Parathyroid adenoma (tissue), 2 donors: ENCODE measurements at regions not wholly inside any gene's neighbourhood (a gene's known extent, or its start where the extent isn't known, plus 50 kb on each side); places are given as distances from the start of the nearest gene placed in this dataset.

ENCODE experiments used
- H2AFZ ChIP-seq: fragments of 300-600 bp; sonication (generic); one replicate; pipeline ENCODE4 v1.7.0; 2017; ENCODE audit warnings: antibody characterized with exemption, mild to moderate bottlenecking
- H3K27ac ChIP-seq: fragments of 300-600 bp; sonication (generic); one replicate; pipeline ENCODE4 v1.7.0; 2017
- H3K27me3 ChIP-seq: fragments of 300-600 bp; sonication (generic); one replicate; pipeline ENCODE4 v1.7.0; 2017; ENCODE audit warnings: low read length; ENCODE audit not compliant: control insufficient read depth, insufficient read depth
- H3K36me3 ChIP-seq: fragments of 300-600 bp; sonication (generic); one replicate; pipeline ENCODE4 v1.7.0; 2017; ENCODE audit warnings: low read length; ENCODE audit not compliant: control insufficient read depth, insufficient read depth
- H3K4me1 ChIP-seq: fragments of 300-600 bp; sonication (generic); one replicate; pipeline ENCODE4 v1.7.0; 2017; ENCODE audit warnings: control low read depth
- H3K4me2 ChIP-seq: fragments of 300-600 bp; sonication (generic); one replicate; pipeline ENCODE4 v1.7.0; 2017; ENCODE audit warnings: low read length
- H3K4me3 ChIP-seq: fragments of 300-600 bp; sonication (generic); one replicate; pipeline ENCODE4 v1.7.0; 2017; ENCODE audit warnings: low read depth, low read length
- H3K79me2 ChIP-seq: fragments of 300-600 bp; sonication (generic); one replicate; pipeline ENCODE4 v1.7.0; 2017; ENCODE audit warnings: control low read depth
- H3K9ac ChIP-seq: fragments of 300-600 bp; sonication (generic); one replicate; pipeline ENCODE4 v1.7.0; 2017; ENCODE audit warnings: mild to moderate bottlenecking
- H3K9me3 ChIP-seq: fragments of 300-600 bp; sonication (generic); one replicate; pipeline ENCODE4 v1.7.0; 2017; ENCODE audit warnings: low read length; ENCODE audit not compliant: control insufficient read depth
- TF ChIP-seq, protein P1 (sequence below): fragments of 300-600 bp; sonication (generic); IDR thresholded peaks from one replicate; pipeline ENCODE4 v1.7.0; 2017; ENCODE audit warnings: antibody characterized with exemption, mild to moderate bottlenecking
- donor health status: primary hyperparathyroidism.

DNA sequence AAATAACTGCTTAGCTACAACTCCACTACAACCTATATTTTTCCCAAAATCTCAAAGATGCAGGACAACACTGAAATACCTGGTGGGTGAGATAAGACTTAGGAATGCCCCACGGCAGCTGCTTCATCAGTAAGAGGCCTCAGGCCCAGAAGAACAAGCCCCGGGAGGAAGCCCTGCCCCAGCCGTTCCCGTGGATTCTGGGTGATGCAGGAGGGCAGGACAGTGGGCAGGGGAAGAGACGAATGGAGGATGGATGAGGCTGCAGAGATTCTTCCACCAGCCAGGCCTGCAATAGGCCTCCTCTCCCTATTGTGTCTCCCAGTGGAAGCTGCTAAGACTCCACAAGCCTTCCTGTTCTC, 197.9 kb upstream of the HDAC4 start:
- H3K4me1 ChIP-seq, result no peaks in the 10 kb centered on the region
- H3K27me3 ChIP-seq, result no peaks in the 10 kb centered on the region
- TF ChIP-seq, protein P1, sequence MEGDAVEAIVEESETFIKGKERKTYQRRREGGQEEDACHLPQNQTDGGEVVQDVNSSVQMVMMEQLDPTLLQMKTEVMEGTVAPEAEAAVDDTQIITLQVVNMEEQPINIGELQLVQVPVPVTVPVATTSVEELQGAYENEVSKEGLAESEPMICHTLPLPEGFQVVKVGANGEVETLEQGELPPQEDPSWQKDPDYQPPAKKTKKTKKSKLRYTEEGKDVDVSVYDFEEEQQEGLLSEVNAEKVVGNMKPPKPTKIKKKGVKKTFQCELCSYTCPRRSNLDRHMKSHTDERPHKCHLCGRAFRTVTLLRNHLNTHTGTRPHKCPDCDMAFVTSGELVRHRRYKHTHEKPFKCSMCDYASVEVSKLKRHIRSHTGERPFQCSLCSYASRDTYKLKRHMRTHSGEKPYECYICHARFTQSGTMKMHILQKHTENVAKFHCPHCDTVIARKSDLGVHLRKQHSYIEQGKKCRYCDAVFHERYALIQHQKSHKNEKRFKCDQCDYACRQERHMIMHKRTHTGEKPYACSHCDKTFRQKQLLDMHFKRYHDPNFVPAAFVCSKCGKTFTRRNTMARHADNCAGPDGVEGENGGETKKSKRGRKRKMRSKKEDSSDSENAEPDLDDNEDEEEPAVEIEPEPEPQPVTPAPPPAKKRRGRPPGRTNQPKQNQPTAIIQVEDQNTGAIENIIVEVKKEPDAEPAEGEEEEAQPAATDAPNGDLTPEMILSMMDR, result no peak
- no peak overlapping the region for H3K27ac ChIP-seq
- H3K9me3 ChIP-seq, result no peaks in the 10 kb centered on the region
- no peak overlapping the region for H2AFZ ChIP-seq
- H3K79me2 ChIP-seq, result no peaks in the 10 kb centered on the region
- no peaks in the 10 kb centered on the region for H3K36me3 ChIP-seq
- no peak overlapping the region for H3K4me2 ChIP-seq
- H3K4me3 ChIP-seq, result no peak overlapping the region
- H3K9ac ChIP-seq, result no peak overlapping the region

DNA sequence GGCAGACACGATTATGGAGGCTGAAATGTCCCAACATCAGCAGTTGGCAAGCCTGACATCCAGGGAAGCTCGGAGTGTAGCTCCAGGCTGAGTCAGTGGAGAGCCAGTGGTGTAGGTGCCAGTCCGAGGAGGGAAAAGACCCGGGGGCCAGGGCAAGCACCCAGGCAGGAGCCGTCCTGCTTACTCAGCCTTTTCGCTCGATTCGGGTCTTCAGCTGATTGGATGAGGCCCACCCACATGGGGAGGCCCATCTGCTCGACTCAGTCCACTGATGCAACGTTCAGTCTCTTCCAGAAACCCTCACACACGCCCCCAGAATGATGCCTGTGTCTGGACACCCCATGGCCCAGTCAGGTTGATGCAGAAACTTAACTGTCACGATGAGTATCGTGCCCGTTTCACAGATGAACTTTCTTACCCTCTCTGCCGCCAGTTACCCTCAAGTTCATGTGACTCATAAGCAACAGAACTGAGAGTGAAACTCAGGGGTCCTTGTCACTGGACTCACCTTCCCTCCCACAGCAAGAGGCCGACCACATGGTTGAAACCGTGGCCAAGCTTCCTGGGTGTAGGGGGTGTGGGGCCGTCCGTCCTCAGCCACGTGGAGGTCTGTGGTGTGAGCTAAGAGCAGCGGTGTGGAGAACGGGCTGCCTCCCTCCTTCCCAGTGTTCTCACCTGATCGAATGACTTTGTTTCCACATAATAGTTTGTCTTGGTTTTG, 197.4 kb upstream of the HDAC4 start:
- no peaks in the 10 kb centered on the region for H3K27me3 ChIP-seq
- H2AFZ ChIP-seq, result no peak overlapping the region
- H3K4me2 ChIP-seq, result no peak overlapping the region
- no peak overlapping the region for H3K4me3 ChIP-seq
- TF ChIP-seq, protein P1, result no peak
- no peaks in the 10 kb centered on the region for H3K36me3 ChIP-seq
- no peaks in the 10 kb centered on the region for H3K79me2 ChIP-seq
- no peaks in the 10 kb centered on the region for H3K4me1 ChIP-seq
- no peak overlapping the region for H3K27ac ChIP-seq
- H3K9ac ChIP-seq, result no peak overlapping the region
- no peaks in the 10 kb centered on the region for H3K9me3 ChIP-seq

DNA sequence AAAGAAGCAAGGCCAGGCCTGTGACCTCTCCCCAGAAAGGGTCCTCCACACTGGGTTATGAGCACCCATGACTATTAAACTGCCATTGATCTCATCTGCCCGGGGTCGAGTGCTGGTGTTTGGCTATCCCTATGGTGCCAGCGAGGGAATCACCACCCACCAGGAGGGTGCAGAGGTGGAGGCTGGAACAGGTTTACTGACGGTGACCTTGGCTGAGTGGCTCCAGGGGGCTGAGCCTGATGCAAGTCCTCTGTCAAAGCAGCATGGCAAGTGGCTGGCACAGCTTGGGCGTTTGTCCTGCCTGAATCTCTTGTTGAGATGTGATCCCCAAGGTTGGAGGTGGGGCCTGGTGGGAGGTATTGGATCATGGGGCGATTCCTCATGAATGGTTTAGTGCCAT, 196.4 kb upstream of the HDAC4 start:
- TF ChIP-seq, protein P1, result no peak
- Histone ChIP-seq H3K9me3 (no peaks in the 10 kb centered on the region), H3K79me2 (no peaks in the 10 kb centered on the region), H3K4me3 (no peak overlapping the region), H2AFZ (no peak overlapping the region), H3K4me1 (no peaks in the 10 kb centered on the region), H3K27ac (no peak overlapping the region), H3K9ac (no peak overlapping the region), H3K4me2 (no peak overlapping the region), H3K36me3 (no peaks in the 10 kb centered on the region), H3K27me3 (no peaks in the 10 kb centered on the region)

DNA sequence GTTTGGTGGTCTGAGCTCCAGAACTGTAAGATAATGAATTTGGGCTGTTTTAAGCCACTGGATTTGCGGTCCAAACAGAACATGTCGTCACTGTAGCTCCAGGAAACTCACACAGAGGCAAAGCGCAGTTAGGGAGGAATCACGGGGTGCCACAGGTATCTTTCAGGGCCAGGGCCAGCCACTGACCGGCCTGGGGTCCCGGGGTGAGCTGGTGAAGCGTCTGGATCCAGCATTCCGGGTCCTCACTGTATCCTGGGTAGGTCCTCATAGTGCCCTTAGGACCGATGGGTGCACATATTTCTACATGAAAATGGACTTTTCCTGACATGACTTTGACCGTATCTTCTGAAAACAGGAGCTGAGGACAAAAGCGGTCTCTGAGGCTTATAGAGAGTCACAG, 196.0 kb upstream of the HDAC4 start:
- H3K4me3 ChIP-seq, result no peak overlapping the region
- no peaks in the 10 kb centered on the region for H3K27me3 ChIP-seq
- H3K9ac ChIP-seq, result no peak overlapping the region
- H3K9me3 ChIP-seq, result no peaks in the 10 kb centered on the region
- no peaks in the 10 kb centered on the region for H3K79me2 ChIP-seq
- H3K4me2 ChIP-seq, result no peak overlapping the region
- no peaks in the 10 kb centered on the region for H3K4me1 ChIP-seq
- TF ChIP-seq, protein P1, result no peak
- no peaks in the 10 kb centered on the region for H3K36me3 ChIP-seq
- H3K27ac ChIP-seq, result no peak overlapping the region
- H2AFZ ChIP-seq, result no peak overlapping the region

DNA sequence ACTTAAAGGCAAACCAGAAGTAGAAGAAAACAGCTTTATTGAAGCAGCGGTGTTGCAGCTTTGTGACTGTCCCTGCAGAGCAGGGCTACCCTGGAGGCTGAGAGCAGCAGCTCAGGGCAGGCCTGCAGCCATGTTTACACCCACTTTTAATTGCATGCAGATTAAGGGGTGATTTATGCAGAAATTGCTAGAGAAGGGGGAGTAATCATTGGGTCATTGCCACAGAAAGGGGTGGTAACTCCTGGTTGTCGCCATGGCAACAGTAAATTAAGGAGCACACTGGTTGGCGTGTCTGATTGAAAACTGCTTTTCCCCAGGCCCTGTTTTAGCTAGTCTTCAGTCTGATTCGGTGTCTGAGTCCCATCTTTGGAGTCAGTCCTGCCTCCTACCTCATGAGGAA, 195.4 kb upstream of the HDAC4 start:
- Histone ChIP-seq H3K4me3 (no peak overlapping the region), H3K27me3 (no peaks in the 10 kb centered on the region), H2AFZ (no peak overlapping the region), H3K36me3 (no peaks in the 10 kb centered on the region), H3K9ac (no peak overlapping the region), H3K4me2 (no peak overlapping the region), H3K79me2 (no peaks in the 10 kb centered on the region), H3K27ac (no peak overlapping the region), H3K4me1 (no peaks in the 10 kb centered on the region), H3K9me3 (no peaks in the 10 kb centered on the region)
- TF ChIP-seq, protein P1, result no peak
